Tibial nerve (tissue), 4 donors: ENCODE measurements at regions not wholly inside any gene's neighbourhood (a gene's known extent, or its start where the extent isn't known, plus 50 kb on each side); places are given as distances from the start of the nearest gene placed in this dataset.

Experiments used
- EP300 ChIP-seq, 2 donors: sonication (generic); formaldehyde crosslinking; IDR thresholded peaks; one replicate each; pipeline ENCODE4 v1.6.1; 2017; ENCODE audit warnings: antibody characterized with exemption in 2 of 2, mild to moderate bottlenecking in 1 of 2
- POLR2A ChIP-seq, 2 donors: fragments of 450-650 bp; IDR thresholded peaks; one replicate each; pipeline ENCODE4 v1.6.1; 2017; ENCODE audit warnings: antibody characterized with exemption in 2 of 2, mild to moderate bottlenecking in 2 of 2, moderate library complexity in 2 of 2
- TF ChIP-seq, protein P1 (sequence below), 5 experiments: fragments of 200-600 bp in 3 of 5; fragments of 450-650 bp in 2 of 5; sonication (generic) in 3 of 5; IDR thresholded peaks; one replicate each; pipeline ENCODE4 v1.5.1; 2016 to 2019; ENCODE audit warnings: antibody characterized with exemption in 5 of 5, mild to moderate bottlenecking in 3 of 5, moderate library complexity in 2 of 5

GRCh38 chr14:48614003-48614402, 938.6 kb upstream of the MDGA2 start:
- TF ChIP-seq, protein P1, sequence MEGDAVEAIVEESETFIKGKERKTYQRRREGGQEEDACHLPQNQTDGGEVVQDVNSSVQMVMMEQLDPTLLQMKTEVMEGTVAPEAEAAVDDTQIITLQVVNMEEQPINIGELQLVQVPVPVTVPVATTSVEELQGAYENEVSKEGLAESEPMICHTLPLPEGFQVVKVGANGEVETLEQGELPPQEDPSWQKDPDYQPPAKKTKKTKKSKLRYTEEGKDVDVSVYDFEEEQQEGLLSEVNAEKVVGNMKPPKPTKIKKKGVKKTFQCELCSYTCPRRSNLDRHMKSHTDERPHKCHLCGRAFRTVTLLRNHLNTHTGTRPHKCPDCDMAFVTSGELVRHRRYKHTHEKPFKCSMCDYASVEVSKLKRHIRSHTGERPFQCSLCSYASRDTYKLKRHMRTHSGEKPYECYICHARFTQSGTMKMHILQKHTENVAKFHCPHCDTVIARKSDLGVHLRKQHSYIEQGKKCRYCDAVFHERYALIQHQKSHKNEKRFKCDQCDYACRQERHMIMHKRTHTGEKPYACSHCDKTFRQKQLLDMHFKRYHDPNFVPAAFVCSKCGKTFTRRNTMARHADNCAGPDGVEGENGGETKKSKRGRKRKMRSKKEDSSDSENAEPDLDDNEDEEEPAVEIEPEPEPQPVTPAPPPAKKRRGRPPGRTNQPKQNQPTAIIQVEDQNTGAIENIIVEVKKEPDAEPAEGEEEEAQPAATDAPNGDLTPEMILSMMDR (IDR thresholded peaks at IDR 0.05) = no peak
- no peak for TF ChIP-seq EP300 (IDR thresholded peaks at IDR 0.05)
- no peak for TF ChIP-seq POLR2A (IDR thresholded peaks at IDR 0.05)
